ENCODE measurements at regions not wholly inside any gene's neighbourhood (a gene's known extent, or its start where the extent isn't known, plus 50 kb on each side); places are given as distances from the start of the nearest gene placed in this dataset.

DNA sequence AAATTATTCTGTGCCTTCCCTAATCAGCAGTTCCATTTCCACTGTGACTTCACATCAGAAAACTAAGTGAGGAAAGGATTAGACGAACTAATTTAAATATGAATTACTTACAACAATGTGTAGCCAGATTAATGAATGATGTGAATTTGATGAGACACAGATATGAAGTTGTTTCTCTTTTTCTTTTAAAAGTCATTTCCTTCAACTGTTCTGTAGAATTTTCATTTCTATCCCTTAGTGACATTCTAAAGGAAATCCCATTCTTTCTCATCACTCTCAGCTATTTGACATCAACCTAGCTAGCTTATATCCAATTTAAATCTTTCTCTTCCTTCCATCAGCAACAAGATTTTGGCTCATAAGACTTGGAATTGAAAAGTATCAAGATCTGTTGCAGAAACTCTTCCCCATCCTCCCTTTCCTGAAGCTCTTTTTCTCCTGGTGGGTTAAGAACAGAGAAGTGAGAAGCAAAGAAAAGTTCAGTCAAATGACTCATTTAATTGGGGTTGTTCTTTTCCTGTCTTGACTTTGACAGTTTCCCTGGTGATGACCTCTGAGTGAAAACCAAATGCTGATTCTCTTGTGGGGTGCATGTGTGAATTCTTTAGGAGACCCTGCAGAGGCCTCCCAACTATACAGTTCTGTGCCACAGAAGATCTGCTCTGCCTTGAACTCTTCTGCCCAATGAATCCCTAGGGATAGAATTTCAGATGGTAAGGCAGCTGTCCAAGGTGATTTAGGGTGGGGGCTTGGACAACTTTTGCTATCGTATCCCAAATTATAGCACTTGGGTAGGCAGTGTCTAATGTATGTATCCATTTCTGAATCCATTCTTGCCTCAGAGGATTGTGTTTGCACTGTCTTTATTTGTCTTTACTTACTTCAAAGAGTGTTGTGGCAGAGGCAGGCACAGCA, 232.5 kb upstream of the GPRIN3 start:
- ChIA-PET POLR2A (no interaction called here), CTCF (interaction anchor here (0.8 kb wide), 1 partner anchor 54 kb away, joined by 3 read pairs; no protein-coding TSS in a partner anchor)
- no peak overlapping the region for H3K4me3 Mint-ChIP-seq
- ATAC-seq (no peak), DNase-seq (no peak)
- H3K36me3 Mint-ChIP-seq (ENCODE audit: low read depth): no peaks in the 10 kb centered on the region
- peaks cover 17% of the 10 kb centered on the region for H3K27me3 Mint-ChIP-seq (ENCODE audit: low read depth)
- H3K4me1 Mint-ChIP-seq (ENCODE audit: low read depth): peaks cover 5% of the 10 kb centered on the region
- H3K27ac Mint-ChIP-seq: no peak overlapping the region
- H3K9me3 Mint-ChIP-seq (ENCODE audit: insufficient read depth): peaks cover 19% of the 10 kb centered on the region

DNA sequence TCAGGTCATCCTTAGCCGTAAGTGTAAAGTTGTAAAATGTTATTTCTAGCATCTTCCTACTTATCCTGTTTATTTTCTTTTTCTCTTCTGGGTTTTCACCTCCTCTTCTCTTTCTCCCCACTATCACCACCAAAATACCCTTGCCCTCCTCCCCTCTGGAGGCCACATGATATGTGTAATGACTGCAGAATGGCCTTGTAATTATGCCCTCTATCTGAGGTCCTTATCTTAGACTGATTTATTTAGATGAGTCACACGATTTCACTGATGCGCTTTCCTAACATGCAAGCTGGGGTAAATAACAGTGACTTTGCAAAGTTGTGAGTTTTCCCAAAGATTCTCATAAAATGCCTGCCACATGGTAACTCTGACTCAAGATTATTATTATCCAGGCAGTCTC, 231.8 kb upstream of the GPRIN3 start:
- H3K27me3 Mint-ChIP-seq (ENCODE audit: low read depth): peaks cover 21% of the 10 kb centered on the region
- H3K9me3 Mint-ChIP-seq (ENCODE audit: insufficient read depth): peaks cover 13% of the 10 kb centered on the region
- H3K36me3 Mint-ChIP-seq (ENCODE audit: low read depth): no peaks in the 10 kb centered on the region
- H3K27ac Mint-ChIP-seq: no peak overlapping the region
- ChIA-PET POLR2A (no interaction called here), CTCF (interaction anchor here (0.8 kb wide), 1 partner anchor 54 kb away, joined by 3 read pairs; no protein-coding TSS in a partner anchor)
- ATAC-seq (no peak), DNase-seq (no peak)
- H3K4me1 Mint-ChIP-seq (ENCODE audit: low read depth): peaks cover 5% of the 10 kb centered on the region
- no peak overlapping the region for H3K4me3 Mint-ChIP-seq

DNA sequence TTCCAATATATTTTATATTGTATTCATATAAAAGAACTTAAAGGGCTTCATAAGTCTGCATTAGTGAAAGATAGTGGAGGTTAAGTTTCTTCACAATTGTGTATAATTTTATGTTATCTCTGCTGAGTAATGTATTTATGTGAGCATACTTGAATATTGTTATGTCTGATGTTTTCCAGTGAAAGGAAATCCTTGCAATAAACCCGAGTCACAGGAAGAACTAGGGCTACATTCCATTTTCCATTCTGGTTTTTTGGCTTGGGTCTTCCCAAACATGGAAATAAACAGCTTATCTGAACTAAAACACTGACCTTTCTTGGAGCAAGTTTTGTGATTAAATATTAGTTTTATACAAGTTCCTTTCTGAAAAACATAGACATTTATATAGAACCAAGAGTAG, 231.3 kb upstream of the GPRIN3 start:
- peaks cover 5% of the 10 kb centered on the region for H3K4me1 Mint-ChIP-seq (ENCODE audit: low read depth)
- H3K36me3 Mint-ChIP-seq (ENCODE audit: low read depth): no peaks in the 10 kb centered on the region
- POLR2A ChIA-PET: no interaction called here
- CTCF ChIA-PET: no interaction called here
- peaks cover 13% of the 10 kb centered on the region for H3K9me3 Mint-ChIP-seq (ENCODE audit: insufficient read depth)
- no peak for DNase-seq
- no peak overlapping the region for H3K27ac Mint-ChIP-seq
- peaks cover 26% of the 10 kb centered on the region for H3K27me3 Mint-ChIP-seq (ENCODE audit: low read depth)
- H3K4me3 Mint-ChIP-seq: no peak overlapping the region
- no peak for ATAC-seq

DNA sequence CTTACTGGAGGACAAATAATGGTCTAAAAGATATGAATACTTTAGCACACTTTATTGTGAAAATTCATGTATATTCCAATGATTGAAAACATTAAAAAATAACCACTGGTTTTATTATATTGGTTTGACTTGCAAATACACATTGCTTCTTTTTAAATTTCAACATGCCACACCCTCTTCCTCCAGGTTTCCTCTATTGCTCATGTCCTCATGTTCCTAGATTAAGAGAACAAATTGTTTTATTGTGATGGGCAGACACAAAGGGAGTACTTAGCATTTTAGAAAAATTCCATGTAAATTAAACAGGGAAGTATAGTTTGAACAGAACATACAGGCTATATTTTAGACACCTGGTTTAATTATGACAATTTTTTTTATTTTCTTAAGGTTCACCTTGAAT, 230.6 kb upstream of the GPRIN3 start:
- Mint-ChIP-seq H3K27me3 (ENCODE audit: low read depth) (peaks cover 29% of the 10 kb centered on the region), H3K4me3 (no peak overlapping the region), H3K9me3 (ENCODE audit: insufficient read depth) (peaks cover 11% of the 10 kb centered on the region), H3K36me3 (ENCODE audit: low read depth) (no peaks in the 10 kb centered on the region), H3K4me1 (ENCODE audit: low read depth) (peaks cover 5% of the 10 kb centered on the region), H3K27ac (no peak overlapping the region)
- DNase-seq (no peak), ATAC-seq (no peak)
- POLR2A ChIA-PET: no interaction called here
- CTCF ChIA-PET: interaction anchor here (0.6 kb wide), 1 partner anchor 11 kb away, joined by 3 read pairs; no protein-coding TSS in a partner anchor

DNA sequence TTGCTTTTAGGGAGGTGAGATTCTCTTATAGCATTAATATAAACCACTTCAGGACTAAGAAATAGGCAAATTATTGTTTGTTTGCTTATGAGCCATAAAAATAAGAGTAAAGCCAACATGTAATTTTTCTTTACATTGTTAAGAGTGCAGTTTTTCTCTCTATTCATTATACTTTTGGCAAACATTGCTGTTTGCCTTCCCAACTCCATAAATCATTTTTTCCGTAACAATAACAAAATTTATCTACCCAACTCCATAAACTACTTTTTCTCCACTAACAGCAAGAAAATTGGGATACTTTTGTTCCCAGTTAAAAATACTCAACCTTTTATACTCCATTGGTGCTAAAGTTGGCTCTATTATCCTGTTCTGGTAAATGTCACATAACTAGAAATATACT, 229.7 kb upstream of the GPRIN3 start:
- no peak overlapping the region for H3K4me3 Mint-ChIP-seq
- ChIA-PET POLR2A (no interaction called here), CTCF (interaction anchor here (0.6 kb wide), 1 partner anchor 10 kb away, joined by 3 read pairs; no protein-coding TSS in a partner anchor)
- DNase-seq (no peak), ATAC-seq (no peak)
- peaks cover 6% of the 10 kb centered on the region for H3K9me3 Mint-ChIP-seq (ENCODE audit: insufficient read depth)
- no peaks in the 10 kb centered on the region for H3K36me3 Mint-ChIP-seq (ENCODE audit: low read depth)
- peaks cover 5% of the 10 kb centered on the region for H3K4me1 Mint-ChIP-seq (ENCODE audit: low read depth)
- no peak overlapping the region for H3K27ac Mint-ChIP-seq
- H3K27me3 Mint-ChIP-seq (ENCODE audit: low read depth): peaks cover 34% of the 10 kb centered on the region

DNA sequence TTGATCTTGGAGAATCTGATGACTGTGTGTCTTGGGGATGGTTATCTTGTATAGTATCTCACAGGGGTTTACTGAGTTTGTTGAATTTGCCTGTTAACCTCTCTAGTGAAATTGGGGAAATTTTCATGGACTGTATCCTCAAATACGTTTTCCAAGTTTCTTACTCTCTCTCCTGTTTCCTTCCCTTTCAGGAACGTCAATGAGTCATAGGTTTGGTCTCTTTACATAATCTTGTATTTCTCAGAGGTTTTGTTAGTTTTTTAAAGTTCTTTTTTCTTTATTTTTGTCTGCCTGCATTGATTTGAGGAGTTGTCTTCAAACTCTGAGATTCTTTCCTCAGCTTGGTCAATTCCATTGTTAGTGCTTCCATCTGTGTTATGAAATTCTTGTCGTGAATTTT, 227.7 kb upstream of the GPRIN3 start:
- peaks cover 4% of the 10 kb centered on the region for H3K4me1 Mint-ChIP-seq (ENCODE audit: low read depth)
- H3K4me3 Mint-ChIP-seq: no peak overlapping the region
- H3K9me3 Mint-ChIP-seq (ENCODE audit: insufficient read depth): peaks cover 6% of the 10 kb centered on the region
- H3K27me3 Mint-ChIP-seq (ENCODE audit: low read depth): peaks cover 50% of the 10 kb centered on the region
- ChIA-PET POLR2A (no interaction called here), CTCF (no interaction called here)
- no peak for DNase-seq
- no peak overlapping the region for H3K27ac Mint-ChIP-seq
- no peaks in the 10 kb centered on the region for H3K36me3 Mint-ChIP-seq (ENCODE audit: low read depth)
- ATAC-seq: no peak

DNA sequence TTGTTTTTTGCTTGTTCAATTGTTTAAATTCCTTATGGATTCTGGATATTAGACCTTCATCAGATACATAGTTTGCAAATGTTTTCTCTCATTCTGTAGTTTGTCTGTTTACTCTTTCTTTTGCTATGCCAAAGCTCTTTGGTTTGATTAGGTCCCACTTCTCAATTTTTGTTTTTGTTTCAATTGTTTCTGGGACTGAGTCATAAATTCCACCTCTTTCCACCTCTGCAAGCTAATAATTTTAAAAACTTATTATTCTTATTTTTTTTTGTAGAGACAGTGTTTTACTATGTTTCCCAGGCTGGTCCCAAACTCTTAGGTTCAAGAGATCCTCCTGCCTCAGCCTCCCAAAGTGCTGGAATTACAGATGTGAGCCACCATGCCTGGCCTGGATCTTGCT, 226.8 kb upstream of the GPRIN3 start:
- ChIA-PET CTCF (no interaction called here), POLR2A (no interaction called here)
- Mint-ChIP-seq H3K27me3 (ENCODE audit: low read depth) (peaks cover 51% of the 10 kb centered on the region), H3K4me1 (ENCODE audit: low read depth) (no peaks in the 10 kb centered on the region), H3K4me3 (no peak overlapping the region), H3K9me3 (ENCODE audit: insufficient read depth) (peaks cover 6% of the 10 kb centered on the region), H3K36me3 (ENCODE audit: low read depth) (no peaks in the 10 kb centered on the region), H3K27ac (no peak overlapping the region)
- ATAC-seq (no peak), DNase-seq (no peak)

DNA sequence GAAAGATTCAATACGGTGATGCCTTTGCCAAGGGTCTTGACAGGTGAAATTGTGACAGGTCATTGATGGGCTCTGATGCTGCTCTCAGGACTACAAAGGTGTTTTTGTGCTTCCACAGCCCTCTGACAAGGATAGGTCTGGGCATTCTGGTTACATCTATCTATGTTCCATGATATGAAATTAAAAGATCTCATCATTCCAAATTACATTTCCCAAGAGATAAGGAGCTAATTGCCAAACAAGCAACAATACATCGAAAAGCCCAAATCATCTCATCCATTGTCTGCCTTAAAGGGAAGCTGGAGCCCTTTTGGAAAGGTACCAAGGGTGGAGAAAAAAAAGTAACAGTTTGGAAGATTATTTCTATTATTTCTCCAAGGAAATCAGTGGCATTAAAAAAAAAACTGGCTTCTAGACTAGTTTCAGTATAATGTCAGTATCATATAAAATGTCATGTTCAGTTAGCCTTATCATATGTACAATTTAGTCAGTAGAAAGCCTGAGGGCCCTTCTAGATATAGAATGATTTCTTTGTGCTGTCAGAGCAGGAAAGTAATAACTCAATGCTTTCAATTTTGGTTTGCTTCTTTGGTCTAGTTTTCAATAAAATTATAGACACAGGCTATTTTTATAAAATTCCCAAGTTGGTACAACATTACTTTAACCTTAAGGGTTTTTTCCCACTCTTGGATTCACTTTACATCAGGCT, 224.5 kb upstream of the GPRIN3 start:
- Mint-ChIP-seq H3K27me3 (ENCODE audit: low read depth) (peaks cover 52% of the 10 kb centered on the region), H3K9me3 (ENCODE audit: insufficient read depth) (peaks cover 6% of the 10 kb centered on the region), H3K36me3 (ENCODE audit: low read depth) (no peaks in the 10 kb centered on the region), H3K27ac (no peak overlapping the region), H3K4me1 (ENCODE audit: low read depth) (peaks cover 15% of the 10 kb centered on the region), H3K4me3 (no peak overlapping the region)
- DNase-seq: no peak
- ChIA-PET CTCF (interaction anchor here (0.6 kb wide), 1 partner anchor 13 kb away, joined by 3 read pairs; no protein-coding TSS in a partner anchor), POLR2A (no interaction called here)
- ATAC-seq: no peak

DNA sequence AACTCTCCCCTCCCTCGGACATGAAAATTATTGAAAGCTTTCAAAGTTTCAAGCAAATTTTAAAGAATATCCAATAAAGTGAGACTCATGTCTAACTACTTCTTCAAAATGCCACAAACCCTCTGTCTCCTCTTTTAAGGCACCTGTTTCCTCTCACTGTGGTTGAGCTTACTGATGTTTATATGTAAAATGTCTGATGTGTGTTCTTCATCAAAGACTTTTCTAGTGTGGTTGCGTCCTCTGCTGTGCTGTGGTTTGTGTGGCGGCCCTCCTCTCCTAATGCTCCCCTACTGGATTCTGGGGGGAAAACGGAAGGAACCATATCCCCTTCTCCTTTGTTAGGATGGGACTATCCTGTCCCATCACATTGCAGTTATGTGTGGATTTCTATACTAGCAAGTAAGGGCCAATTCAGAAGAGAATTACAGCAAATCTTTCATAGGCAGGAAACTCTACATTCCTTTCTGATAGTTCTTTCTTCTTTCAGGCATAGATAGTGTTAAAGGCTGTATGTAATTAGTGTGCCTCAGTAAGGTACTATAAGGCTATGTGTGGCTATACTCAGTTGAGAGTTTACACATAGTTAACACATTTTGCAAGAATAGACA, 221.0 kb upstream of the GPRIN3 start:
- Mint-ChIP-seq H3K27ac (no peak overlapping the region), H3K27me3 (ENCODE audit: low read depth) (peaks cover 55% of the 10 kb centered on the region), H3K9me3 (ENCODE audit: insufficient read depth) (no peaks in the 10 kb centered on the region), H3K4me1 (ENCODE audit: low read depth) (peaks cover 15% of the 10 kb centered on the region), H3K4me3 (no peak overlapping the region), H3K36me3 (ENCODE audit: low read depth) (peaks cover 2% of the 10 kb centered on the region)
- ChIA-PET CTCF (interaction anchor here (1.4 kb wide), 1 partner anchor 43 kb away, joined by 3 read pairs; no protein-coding TSS in a partner anchor), POLR2A (interaction anchor here (0.7 kb wide), 1 partner anchor 878 kb away, joined by 3 read pairs; no protein-coding TSS in a partner anchor)
- peak; percentile 60 for DNase-seq
- peak; percentile 80 for ATAC-seq

DNA sequence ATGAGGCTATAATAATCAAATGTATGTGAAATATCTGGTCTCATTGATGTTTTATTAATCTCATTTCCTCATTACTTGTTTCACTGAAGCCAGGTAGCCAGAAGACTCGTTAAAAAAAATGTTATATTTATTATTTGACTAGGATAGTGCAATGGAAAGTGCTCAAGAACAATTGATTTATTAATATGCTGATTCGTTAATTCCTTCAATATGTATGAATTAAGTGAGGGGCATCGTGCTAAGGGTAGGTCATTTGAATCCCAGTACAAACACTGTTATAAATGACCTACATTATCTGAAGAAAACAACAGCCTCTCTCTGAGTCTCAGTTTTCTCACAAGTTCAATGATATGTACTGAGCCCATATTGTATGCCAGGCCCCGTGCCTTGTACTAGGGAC, 214.2 kb upstream of the GPRIN3 start:
- CTCF ChIA-PET: no interaction called here
- Mint-ChIP-seq H3K4me3 (no peak overlapping the region), H3K4me1 (ENCODE audit: low read depth) (no peaks in the 10 kb centered on the region), H3K27ac (no peak overlapping the region), H3K27me3 (ENCODE audit: low read depth) (peaks cover 65% of the 10 kb centered on the region), H3K36me3 (ENCODE audit: low read depth) (peaks cover 2% of the 10 kb centered on the region), H3K9me3 (ENCODE audit: insufficient read depth) (no peaks in the 10 kb centered on the region)
- POLR2A ChIA-PET: no interaction called here
- DNase-seq: no peak
- ATAC-seq: no peak

DNA sequence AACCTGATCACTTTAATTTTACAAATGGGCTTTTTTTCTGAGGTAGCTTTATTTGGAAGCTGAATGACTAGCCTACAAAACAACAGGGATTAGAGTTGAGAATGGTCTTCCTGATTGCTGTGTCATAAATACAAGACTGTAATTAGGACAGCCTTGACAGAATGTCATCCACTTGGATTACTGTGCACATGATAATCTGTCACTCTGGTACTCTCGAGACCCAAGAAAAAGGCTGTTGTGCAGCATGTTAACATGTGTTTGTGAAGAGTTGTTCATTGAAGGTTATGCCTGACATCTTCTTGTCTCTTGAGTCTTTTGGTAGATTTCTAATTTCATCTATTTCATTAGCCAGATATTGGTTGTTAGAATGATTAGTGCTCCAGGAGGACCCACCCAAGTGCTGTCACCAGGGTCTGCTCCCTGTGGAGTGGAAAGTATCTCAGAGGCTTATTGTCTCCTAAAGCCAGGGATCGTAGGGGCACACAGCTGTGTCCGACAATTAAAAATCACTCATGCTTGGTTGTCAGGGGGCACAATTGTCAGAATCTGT, 212.2 kb upstream of the GPRIN3 start:
- H3K27me3 Mint-ChIP-seq (ENCODE audit: low read depth): peaks cover 61% of the 10 kb centered on the region
- H3K36me3 Mint-ChIP-seq (ENCODE audit: low read depth): no peaks in the 10 kb centered on the region
- ChIA-PET CTCF (interaction anchor here (0.6 kb wide), 1 partner anchor 12 kb away, joined by 3 read pairs; no protein-coding TSS in a partner anchor), POLR2A (no interaction called here)
- H3K27ac Mint-ChIP-seq: no peak overlapping the region
- H3K4me3 Mint-ChIP-seq: no peak overlapping the region
- DNase-seq (no peak), ATAC-seq (no peak)
- H3K4me1 Mint-ChIP-seq (ENCODE audit: low read depth): no peaks in the 10 kb centered on the region
- no peaks in the 10 kb centered on the region for H3K9me3 Mint-ChIP-seq (ENCODE audit: insufficient read depth)
